A549 (cell line): ENCODE measurements at regions not wholly inside any gene's neighbourhood (a gene's known extent, or its start where the extent isn't known, plus 50 kb on each side); places are given as distances from the start of the nearest gene placed in this dataset.

Source experiments
- ATAC-seq, 2 experiments: fragments of 200-7000 bp in 1 of 2; fragments of >200 bp in 1 of 2; cut with Nextera tagmentation in 1 of 2; cut with Tn5 transposase in 1 of 2; 3 replicates each; pipeline versions ENCODE4 v1.8.0 to v1.9.1; 2018 to 2020; ENCODE audit warnings: mild to moderate bottlenecking in 1 of 2, moderate library complexity in 1 of 2
- CTCF ChIA-PET: fragments of 300-600 bp; sonication (Branson Sonifier 250); formaldehyde crosslinking; extraction: SDS; loops from one replicate; lab custom pipeline; 2021; ENCODE audit warnings: antibody characterized with exemption, inconsistent platforms; lab: Yijun Ruan, JAX
- POLR2A ChIA-PET: fragments of 350-600 bp; formaldehyde crosslinking; extraction: SDS; loops from one replicate; lab custom pipeline; 2021; ENCODE audit warnings: antibody characterized with exemption, inconsistent platforms; lab: Yijun Ruan, JAX
- DNase-seq, 2 experiments: peaks; one replicate each; pipeline versions ENCODE4 v3.0.0 to v3.0.0-alpha.2; 2011 to 2016; ENCODE audit warnings: low read depth in 1 of 2, low spot score in 1 of 2
- FAIRE-seq: peaks from 2 replicates; lab custom pipeline; 2011; peaks lifted over from hg19 to GRCh38; lab: Jason Lieb, UNC
- H3K27ac ChIP-seq, 2 experiments: fragments of >200 bp; sonication (Bioruptor Twin); formaldehyde crosslinking; 3 replicates each; pipeline ENCODE4 v1.5.1; 2016 to 2017
- H3K4me1 ChIP-seq: fragments of >200 bp; sonication (Bioruptor Twin); formaldehyde crosslinking; 3 replicates; pipeline ENCODE4 v1.6.1; 2016
- H3K4me2 ChIP-seq: fragments of >200 bp; sonication (Bioruptor Twin); formaldehyde crosslinking; 3 replicates; pipeline ENCODE4 v1.6.1; 2016
- H3K4me3 ChIP-seq: fragments of >200 bp; sonication (Bioruptor Twin); formaldehyde crosslinking; 3 replicates; pipeline ENCODE4 v1.5.1; 2016
- H3K9me3 ChIP-seq: fragments of >200 bp; sonication (Bioruptor Twin); formaldehyde crosslinking; 3 replicates; pipeline ENCODE4 v1.6.1; 2016
- ATOH8 ChIP-seq: fragments of 250-450 bp; sonication (Bioruptor Pico); IDR thresholded peaks from 2 replicates; pipeline ENCODE4 v1.5.0; 2020; ENCODE audit warnings: low read depth, mild to moderate bottlenecking, moderate library complexity
- BCL3 ChIP-seq: fragments of >200 bp; sonication (Bioruptor Twin); formaldehyde crosslinking; IDR thresholded peaks from 3 replicates; pipeline ENCODE4 v1.6.1; 2016
- CBX2 ChIP-seq: fragments of 200-600 bp; sonication (generic); IDR thresholded peaks from 2 replicates; pipeline ENCODE4 v1.6.1; 2016; ENCODE audit warnings: low read depth, mild to moderate bottlenecking, borderline replicate concordance
- CEBPB ChIP-seq, 2 experiments: fragments of >200 bp in 1 of 2; sonication (Bioruptor Twin) in 1 of 2; formaldehyde crosslinking in 1 of 2; IDR thresholded peaks; 2 replicates each; pipeline ENCODE4 v1.6.1; 2012 to 2016
- CHD2 ChIP-seq: fragments of 150-350 bp; IDR thresholded peaks from 2 replicates; pipeline ENCODE4 v1.6.1; 2014; ENCODE audit warnings: low read length; ENCODE audit not compliant: partially characterized antibody
- CHD4 ChIP-seq: fragments of 200-600 bp; sonication (generic); IDR thresholded peaks from 2 replicates; pipeline ENCODE4 v1.6.1; 2016; ENCODE audit warnings: antibody characterized with exemption, mild to moderate bottlenecking, borderline replicate concordance
- E2F6 ChIP-seq: IDR thresholded peaks from 2 replicates; pipeline ENCODE4 v1.6.1; 2012; ENCODE audit warnings: low read depth, borderline replicate concordance
- EHMT2 ChIP-seq: fragments of 200-600 bp; sonication (generic); IDR thresholded peaks from 2 replicates; pipeline ENCODE4 v1.6.1; 2016; ENCODE audit warnings: antibody characterized with exemption, low read depth, mild to moderate bottlenecking, moderate library complexity
- ESRRA ChIP-seq: fragments of 150-350 bp; IDR thresholded peaks from 2 replicates; pipeline ENCODE4 v1.6.1; 2014; ENCODE audit warnings: mild to moderate bottlenecking, low read length, borderline replicate concordance
- FOSB ChIP-seq: fragments of 250-450 bp; sonication (Bioruptor Pico); IDR thresholded peaks from 2 replicates; pipeline ENCODE4 v1.5.0; 2020; ENCODE audit warnings: mild to moderate bottlenecking, moderate library complexity
- GATA3 ChIP-seq: IDR thresholded peaks from 2 replicates; pipeline ENCODE4 v1.6.1; 2012; ENCODE audit warnings: borderline replicate concordance
- HES2 ChIP-seq: fragments of >200 bp; sonication (Bioruptor Twin); formaldehyde crosslinking; IDR thresholded peaks from 2 replicates; pipeline ENCODE4 v1.6.1; 2016
- HEYL ChIP-seq: fragments of 250-450 bp; sonication (Bioruptor Pico); IDR thresholded peaks from 2 replicates; pipeline ENCODE4 v1.8.0; 2021; ENCODE audit warnings: mild to moderate bottlenecking, moderate library complexity
- HOXA7 ChIP-seq: fragments of 250-450 bp; sonication (Bioruptor Pico); IDR thresholded peaks from 2 replicates; pipeline ENCODE4 v1.5.0; 2020; ENCODE audit warnings: mild to moderate bottlenecking, moderate library complexity
- HOXB13 ChIP-seq: fragments of 250-450 bp; sonication (Bioruptor Pico); IDR thresholded peaks from 2 replicates; pipeline ENCODE4 v1.5.0; 2020; ENCODE audit warnings: low read depth, mild to moderate bottlenecking, moderate library complexity
- JUN ChIP-seq, 2 experiments: fragments of >200 bp; sonication (Bioruptor Twin); formaldehyde crosslinking; IDR thresholded peaks; 2 replicates in 1 of 2; 3 replicates in 1 of 2; pipeline ENCODE4 v1.6.1; 2016 to 2017
- KDM5A ChIP-seq: fragments of 200-600 bp; sonication (generic); IDR thresholded peaks from 2 replicates; pipeline ENCODE4 v1.6.1; 2016; ENCODE audit warnings: antibody characterized with exemption, mild to moderate bottlenecking
- MYC ChIP-seq: IDR thresholded peaks from 2 replicates; pipeline ENCODE4 v1.6.1; 2012; ENCODE audit warnings: mild to moderate bottlenecking, inconsistent platforms, low read length, improper control_type of control experiment, borderline replicate concordance
- NR3C1 ChIP-seq: fragments of >200 bp; sonication (Bioruptor Twin); formaldehyde crosslinking; IDR thresholded peaks from 3 replicates; pipeline ENCODE4 v1.6.1; 2017
- PBX3 ChIP-seq: IDR thresholded peaks from 2 replicates; pipeline ENCODE4 v1.6.1; 2012
- PHF8 ChIP-seq: fragments of 200-600 bp; sonication (generic); IDR thresholded peaks from 2 replicates; pipeline ENCODE4 v1.6.1; 2016; ENCODE audit warnings: low read depth, mild to moderate bottlenecking, antibody characterized with exemption, moderate library complexity, borderline replicate concordance
- RCOR1 ChIP-seq: fragments of 150-350 bp; IDR thresholded peaks from 2 replicates; pipeline ENCODE4 v1.6.1; 2014; ENCODE audit warnings: antibody characterized with exemption, low read length, low read depth
- RFX5 ChIP-seq: fragments of 450-650 bp; IDR thresholded peaks from 2 replicates; pipeline ENCODE4 v1.7.1; 2014; ENCODE audit warnings: antibody characterized with exemption, mild to moderate bottlenecking, moderate library complexity
- RNF2 ChIP-seq: fragments of 200-600 bp; sonication (generic); IDR thresholded peaks from 2 replicates; pipeline ENCODE4 v1.6.1; 2016; ENCODE audit warnings: low read depth, mild to moderate bottlenecking, antibody characterized with exemption, moderate library complexity, borderline replicate concordance
- SREBF2 ChIP-seq: fragments of 450-650 bp; IDR thresholded peaks from 2 replicates; pipeline ENCODE4 v1.6.1; 2014; ENCODE audit warnings: mild to moderate bottlenecking, moderate library complexity
- TFCP2L1 ChIP-seq: fragments of 250-450 bp; sonication (Bioruptor Pico); IDR thresholded peaks from 2 replicates; pipeline ENCODE4 v1.5.0; 2021; ENCODE audit warnings: mild to moderate bottlenecking
- WGBS: methylation state at CpG from one replicate; pipeline ENCODE4 v1.1.6; 2017; ENCODE audit errors: missing lambda C conversion rate; 5-methylcytosine and 5-hydroxymethylcytosine counted together

- POLR2A ChIA-PET: no interaction called here
- H3K4me3 ChIP-seq: no peak overlapping the region
- no peak for TF ChIP-seq KDM5A
- no peak for TF ChIP-seq RCOR1
- TF ChIP-seq HOXB13 (CRISPR knock-in tag): no peak
- TF ChIP-seq, all 56 proteins: peak for 0
- H3K27ac ChIP-seq: no peak overlapping the region
- ATAC-seq: no peak
- no peak for FAIRE-seq
- H3K4me2 ChIP-seq: no peak overlapping the region
- H3K4me1 ChIP-seq: no peaks in the 10 kb centered on the region
- H3K9me3 ChIP-seq: no peaks in the 10 kb centered on the region
- DNase-seq: no peak
- CTCF ChIA-PET: interaction anchor here (0.8 to 1.9 kb wide), 2 partner anchors 163 to 164 kb away, joined by 3 to 7 read pairs; no protein-coding TSS in a partner anchor
- 91% methylated on average over 4 of the region's 4 CpGs for WGBS
Measured at GRCh38 chr12:76627346-76628135, 68.0 kb upstream of the OSBPL8 start.

- no peak overlapping the region for H3K4me3 ChIP-seq
- ChIA-PET CTCF (interaction anchor here (0.6 to 1.9 kb wide), 2 partner anchors 161 to 524 kb away, joined by 3 to 7 read pairs; no protein-coding TSS in a partner anchor), POLR2A (no interaction called here)
- peaks cover 5% of the 10 kb centered on the region; the same call in 2 of the 3 replicates for H3K4me1 ChIP-seq
- ATAC-seq: no peak
- TF ChIP-seq RFX5 (no peak), EHMT2 (no peak), TFCP2L1 (CRISPR knock-in tag) (no peak), GATA3 (no peak), SREBF2 (no peak), CBX2 (no peak), JUN (IDR thresholded peaks at IDR 0.05) (no peak), HOXB13 (CRISPR knock-in tag) (no peak), PBX3 (no peak), HES2 (no peak), PHF8 (no peak), CHD4 (no peak), CHD2 (no peak), HOXA7 (CRISPR knock-in tag) (no peak), ESRRA (no peak), NR3C1 (no peak), E2F6 (no peak), BCL3 (no peak)
- H3K4me2 ChIP-seq: no peak overlapping the region
- no peak for FAIRE-seq
- no peak overlapping the region for H3K27ac ChIP-seq
- no peaks in the 10 kb centered on the region for H3K9me3 ChIP-seq
- no peak for DNase-seq
Measured at GRCh38 chr12:76628745-76629144, 69.2 kb upstream of the OSBPL8 start.

GRCh38 chr12:76631741-76632140 is 72.2 kb upstream of the OSBPL8 start:
- Histone ChIP-seq H3K4me2 (no peak overlapping the region), H3K4me3 (no peak overlapping the region), H3K9me3 (no peaks in the 10 kb centered on the region), H3K27ac (no peak overlapping the region), H3K4me1 (peaks cover 13% of the 10 kb centered on the region)
- ATAC-seq (no peak), DNase-seq (no peak), FAIRE-seq (no peak)
- ChIA-PET CTCF (interaction anchor here (1.1 to 2.2 kb wide), 5 partner anchors 10 to 159 kb away, joined by 3 to 14 read pairs (median 6); no protein-coding TSS in a partner anchor), POLR2A (interaction anchor here (1.6 kb wide), 1 partner anchor 132 kb away, joined by 5 read pairs; the partner anchor contains the start of gene ZDHHC17)
- 42% methylated on average over 2 of the region's 2 CpGs for WGBS
- no peak for TF ChIP-seq MYC
- TF ChIP-seq RCOR1: no peak
- no peak for TF ChIP-seq HEYL (CRISPR knock-in tag)
- TF ChIP-seq JUN (IDR thresholded peaks at IDR 0.05): no peak
- TF ChIP-seq CEBPB (IDR thresholded peaks at IDR 0.05): no peak
- no peak for TF ChIP-seq RNF2
- no peak for TF ChIP-seq ATOH8
- TF ChIP-seq FOSB: no peak
- no peak for TF ChIP-seq TFCP2L1 (CRISPR knock-in tag)
